Stimulated activated CD8-positive, alpha-beta memory T cell treated with anti-CD3 and anti-CD28 coated beads, Interleukin-12 subunit alpha, Interleukin-12 subunit beta, amount 100 ng/mL, for 4 hours (primary cell): ENCODE measurements at regions not wholly inside any gene's neighbourhood (a gene's known extent, or its start where the extent isn't known, plus 50 kb on each side); places are given as distances from the start of the nearest gene placed in this dataset.
"Not testable (repeated sequence)": the region's sequence is repeated elsewhere in the genome, so short reads cannot be mapped to it uniquely, and the experiment has no call there.

Experiments
- DNase-seq: peaks from one replicate; pipeline ENCODE4 v3.0.0-alpha.2; 2020; ENCODE audit warnings: low read depth

DNA sequence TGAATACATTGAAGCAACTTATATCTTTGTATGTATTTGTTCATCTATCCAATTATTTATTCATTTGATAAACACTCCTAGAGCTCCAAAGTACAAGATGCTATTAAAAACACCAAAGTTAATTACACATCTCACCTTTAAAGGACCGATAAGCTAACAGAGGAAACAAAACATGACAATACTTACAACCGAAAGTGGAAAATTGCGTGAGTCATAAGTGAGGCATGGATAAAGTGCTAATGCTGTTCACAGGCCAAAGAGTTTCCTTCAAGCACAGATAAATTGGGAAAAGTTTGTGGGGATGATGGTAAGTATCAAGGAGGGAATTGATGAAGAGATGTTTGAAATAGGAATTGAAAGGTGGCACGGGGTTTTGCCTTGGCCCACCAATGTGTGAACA is 172.8 kb upstream of the KITLG start:
- no peak for DNase-seq

- DNase-seq = no peak
Measured at GRCh38 chr12:88752183-88752582, 171.9 kb upstream of the KITLG start.

GRCh38 chr12:88750867-88751543 is 170.7 kb upstream of the KITLG start:
- no peak for DNase-seq

- no peak for DNase-seq
Measured at GRCh38 chr12:88746386-88746785, 166.1 kb upstream of the KITLG start.

DNA sequence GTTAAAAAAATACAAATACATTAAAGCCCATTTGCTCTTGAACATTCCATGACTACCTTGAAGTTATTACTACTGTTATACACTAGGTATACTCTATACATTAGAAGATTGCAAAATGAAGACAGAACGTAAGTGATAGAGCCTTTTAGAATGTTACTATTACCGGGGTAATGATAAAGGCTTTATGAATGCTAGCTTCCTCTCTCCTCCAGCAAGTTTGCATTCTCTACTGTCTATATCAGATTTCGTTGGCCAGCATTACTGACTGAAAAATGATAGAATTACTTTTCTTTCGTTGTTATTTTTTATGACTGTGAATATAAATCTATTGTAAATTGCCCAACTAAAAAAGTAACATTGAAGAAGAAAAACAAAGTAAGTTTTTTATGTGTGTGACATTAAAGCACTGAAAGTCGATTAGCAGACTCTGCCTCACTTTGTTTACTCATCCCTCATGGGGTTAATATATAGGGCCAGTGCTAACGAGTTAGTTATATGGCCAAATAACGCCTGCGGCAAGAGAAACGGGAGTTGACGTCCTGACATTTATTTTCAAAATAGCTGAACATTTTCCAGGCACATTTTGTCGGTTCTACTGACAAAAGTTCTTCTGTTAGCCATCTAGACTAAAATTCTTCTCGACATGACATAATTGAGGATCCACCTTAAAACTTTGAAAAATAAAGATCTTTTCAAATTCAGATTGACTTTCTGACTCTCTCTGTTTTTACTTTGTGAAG is 163.8 kb upstream of the KITLG start:
- DNase-seq = no peak

GRCh38 chr12:88737838-88738472 is 157.7 kb upstream of the KITLG start:
- DNase-seq = no peak

- DNase-seq = no peak
Measured at GRCh38 chr12:88736031-88736430, 155.8 kb upstream of the KITLG start.

- DNase-seq = no peak
Measured at GRCh38 chr12:88733008-88733407, 152.7 kb upstream of the KITLG start.

DNA sequence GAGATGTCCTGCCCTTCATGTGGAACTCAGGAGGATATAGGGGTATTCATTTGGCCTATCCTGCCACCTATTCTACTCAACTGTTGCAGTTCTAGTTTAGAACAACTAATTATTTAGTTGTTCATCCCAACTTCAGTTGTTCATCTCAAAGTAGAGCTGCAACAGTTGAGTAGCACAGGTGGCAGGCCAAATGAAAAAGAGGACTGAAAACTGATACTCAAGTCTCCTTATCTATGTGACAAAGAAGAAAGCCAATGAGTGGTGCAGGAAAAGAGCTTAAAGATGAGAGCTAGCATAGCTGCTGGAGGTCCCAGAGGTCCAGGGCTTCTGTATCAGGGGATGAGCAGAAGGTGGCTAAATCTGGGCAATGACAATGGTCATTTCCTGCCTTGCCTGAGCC is 148.9 kb upstream of the KITLG start:
- no peak for DNase-seq

DNA sequence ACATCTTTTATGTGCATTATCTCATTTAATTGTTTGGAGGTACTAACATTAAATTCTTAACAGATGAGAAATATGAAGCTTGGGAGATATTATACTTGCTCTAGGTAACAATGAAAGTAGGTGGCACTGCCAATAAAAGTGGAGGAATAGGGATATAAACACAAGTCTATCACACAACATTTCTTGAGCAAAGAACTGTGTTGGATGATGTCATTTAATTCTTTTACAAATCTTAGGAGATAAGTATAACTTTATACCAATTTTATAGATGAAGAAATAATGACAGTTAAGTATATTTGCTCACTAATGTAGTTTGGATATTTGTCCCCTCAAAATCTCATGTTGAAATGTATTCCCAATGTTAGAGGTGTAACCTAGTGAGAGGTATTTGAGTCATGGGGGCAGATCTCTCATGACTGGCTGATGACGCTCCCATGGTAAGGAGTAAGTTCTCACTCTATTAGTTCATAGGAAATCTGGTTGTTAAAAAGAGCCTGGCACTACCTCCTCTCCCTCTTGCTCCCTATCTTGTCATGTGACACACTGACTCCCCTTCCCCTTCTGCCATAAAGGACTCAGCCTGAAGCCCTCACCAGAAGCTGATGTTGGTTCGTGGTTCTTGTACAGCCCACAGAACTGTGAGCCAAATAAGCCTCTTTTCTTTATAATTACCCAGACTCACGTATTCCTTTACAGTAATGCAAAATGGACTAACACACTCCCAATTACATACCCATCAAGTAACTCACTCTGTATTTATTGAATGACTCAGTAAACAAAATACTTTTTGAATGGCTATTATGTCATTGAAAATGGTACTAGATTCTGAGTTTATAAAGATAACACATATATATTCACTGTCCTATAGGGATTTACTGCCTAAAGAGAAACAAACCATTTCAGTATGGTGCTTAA is 146.8 kb upstream of the KITLG start:
- DNase-seq = no peak

DNA sequence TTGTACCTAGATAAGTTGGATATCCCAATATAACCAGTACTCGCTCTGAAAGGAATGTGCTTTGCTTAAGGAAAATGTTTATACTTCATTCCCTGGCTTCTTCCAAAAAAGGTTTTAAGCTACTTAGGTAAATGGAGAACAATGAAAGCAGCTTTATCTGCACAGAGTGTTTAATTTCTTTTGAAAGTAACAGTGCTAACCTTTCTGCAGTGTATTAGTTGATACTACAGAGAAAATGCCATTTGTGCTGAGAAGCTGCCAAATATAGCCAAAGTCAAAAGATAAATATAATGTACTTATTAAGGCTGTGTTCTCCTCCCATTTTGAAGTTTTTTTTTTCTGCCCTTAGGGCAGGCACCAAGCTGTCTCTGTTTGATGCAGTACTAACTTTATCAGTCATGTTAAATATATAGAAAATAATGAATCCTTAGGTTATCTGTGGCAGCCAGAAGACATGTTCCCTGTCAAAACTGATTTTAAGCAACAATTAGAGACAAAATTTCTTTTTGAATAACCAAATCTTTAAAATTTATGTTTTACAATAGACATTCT is 145.4 kb upstream of the KITLG start:
- no peak for DNase-seq

DNA sequence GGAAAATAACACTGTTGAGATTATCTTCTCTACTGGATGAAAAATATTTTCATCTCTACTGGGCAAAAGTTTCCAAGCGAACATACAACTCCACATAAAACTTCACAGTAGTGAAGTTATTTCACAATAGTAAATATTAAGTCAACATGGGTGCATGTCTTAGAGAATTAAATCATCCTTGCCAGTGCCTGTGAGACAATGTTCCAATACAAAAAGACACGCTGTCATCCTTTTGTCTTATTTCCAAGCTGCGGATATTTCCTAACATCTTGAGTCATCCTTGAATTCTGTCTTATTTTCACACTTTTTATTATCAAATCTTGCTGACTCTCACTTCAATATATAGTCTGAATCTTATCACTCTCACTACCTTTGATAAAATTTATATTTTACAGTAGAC is 142.9 kb upstream of the KITLG start:
- DNase-seq = no peak

DNA sequence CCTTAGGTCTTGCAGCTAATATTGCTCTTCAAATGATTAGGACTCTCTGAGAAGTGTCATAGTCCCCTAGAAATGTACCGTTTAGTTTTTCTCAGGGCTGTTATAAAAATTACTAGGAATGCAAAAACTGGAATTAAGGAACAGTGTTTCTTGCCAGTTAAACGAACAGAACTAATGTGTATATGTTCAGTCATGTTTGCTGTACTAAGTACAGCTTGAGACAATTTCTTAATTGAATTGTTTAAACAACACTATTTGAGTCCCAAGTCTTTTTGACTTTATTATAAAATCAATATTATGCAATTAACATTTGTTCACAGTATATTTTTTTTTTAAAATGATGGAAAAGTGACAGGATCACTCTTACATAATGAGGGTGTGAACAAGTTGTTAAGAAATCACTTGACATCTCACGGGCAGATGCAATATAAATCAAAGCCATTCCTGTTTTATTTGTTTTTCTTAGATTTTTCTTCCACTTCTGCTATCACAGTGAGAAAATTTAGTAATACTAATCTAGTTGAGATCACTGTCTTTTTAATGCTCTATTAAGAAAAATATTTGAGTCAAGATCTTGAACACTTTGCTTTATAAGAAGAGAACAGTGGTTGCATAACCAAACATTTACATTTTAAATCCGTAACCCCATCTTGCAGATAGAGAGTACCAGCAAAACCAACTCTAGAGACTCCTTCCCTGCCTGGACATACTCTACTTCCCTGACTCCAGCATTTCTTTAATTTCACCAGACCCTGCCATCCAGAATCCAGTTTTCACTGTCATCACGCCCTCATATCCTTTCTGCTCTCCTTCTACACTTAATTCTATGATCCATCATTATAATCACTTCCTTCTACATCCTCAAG is 140.7 kb upstream of the KITLG start:
- DNase-seq = no peak

- DNase-seq = no peak
Measured at GRCh38 chr12:88720231-88720630, 140.0 kb upstream of the KITLG start.

- no peak for DNase-seq
Measured at GRCh38 chr12:88717188-88717587, 136.9 kb upstream of the KITLG start.

DNA sequence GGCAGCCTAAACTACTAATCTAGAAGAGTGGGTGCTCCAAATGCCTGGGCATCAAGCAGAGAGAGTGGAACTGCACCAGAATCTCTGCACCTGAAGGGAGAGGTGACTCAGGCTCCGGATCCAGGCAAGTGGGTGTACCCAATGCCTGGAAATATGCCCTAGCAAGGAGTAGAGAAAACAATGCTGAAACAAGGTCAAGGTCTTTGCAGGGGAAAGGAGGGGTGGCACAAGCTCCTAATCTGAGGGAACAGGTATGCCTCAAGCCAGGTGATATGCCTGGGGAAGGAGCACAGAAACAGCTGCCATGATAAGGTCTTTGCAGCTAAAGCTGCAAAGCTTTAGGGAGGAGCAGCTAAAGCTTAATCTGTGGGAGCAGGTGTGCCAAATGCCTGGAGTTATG is 136.0 kb upstream of the KITLG start:
- DNase-seq = no peak

GRCh38 chr12:88715673-88716072 is 135.4 kb upstream of the KITLG start:
- no peak for DNase-seq

- DNase-seq = not testable (repeated sequence)
Measured at GRCh38 chr12:88714263-88714882, 134.1 kb upstream of the KITLG start.

DNA sequence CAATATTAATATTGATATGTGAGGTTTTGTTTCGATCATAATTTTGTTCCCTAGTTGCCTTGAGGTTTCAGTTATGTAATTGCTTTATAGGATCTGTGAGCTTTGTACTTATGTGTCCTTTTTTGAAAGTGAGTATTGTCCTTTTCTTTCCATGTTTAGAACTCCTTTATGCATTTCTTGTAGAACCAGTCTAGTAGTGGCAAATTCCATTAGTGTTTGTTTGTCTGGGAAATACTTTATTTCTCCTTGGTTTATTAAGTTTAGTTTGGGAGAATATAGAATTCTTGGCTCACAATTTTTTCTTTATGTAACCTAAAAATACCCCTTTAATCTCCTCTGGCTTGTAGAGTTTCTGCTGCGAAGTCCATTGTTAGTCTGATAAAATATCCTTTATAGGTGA is 127.5 kb upstream of the KITLG start:
- no peak for DNase-seq

GRCh38 chr12:88706286-88706685 is 126.0 kb upstream of the KITLG start:
- DNase-seq = no peak

DNA sequence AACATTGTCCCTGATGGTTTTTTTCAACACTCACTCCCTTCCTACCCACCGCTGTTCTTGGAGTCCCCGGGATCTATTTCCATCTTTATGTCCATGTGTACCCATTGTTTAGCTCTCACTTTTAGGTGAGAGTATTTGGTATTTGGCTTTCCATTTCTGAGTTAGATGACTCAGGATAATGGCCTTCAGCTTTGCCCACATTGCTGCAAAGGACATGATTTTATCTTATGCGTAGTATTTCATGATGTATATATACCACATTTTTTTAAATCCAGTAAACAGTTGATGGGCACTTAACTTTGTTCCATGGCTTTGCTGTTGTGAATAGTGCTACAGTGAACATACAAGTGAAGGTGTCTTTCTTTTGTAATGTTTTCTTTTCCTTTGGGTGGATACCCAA is 123.5 kb upstream of the KITLG start:
- DNase-seq = no peak
